OCI-LY3 (cell line): ENCODE measurements at regions not wholly inside any gene's neighbourhood (a gene's known extent, or its start where the extent isn't known, plus 50 kb on each side); places are given as distances from the start of the nearest gene placed in this dataset.

Experiments
- H2AFZ ChIP-seq: fragments of 200-600, 300-600 bp; shearing (Covaris generic); 2 replicates; pipeline ENCODE4 v1.6.0; 2014; ENCODE audit warnings: antibody characterized with exemption, low read depth, low read length
- H3K27ac ChIP-seq: fragments of 200-600, 300-600 bp; sonication (generic); 2 replicates; pipeline ENCODE4 v1.5.1; 2014; ENCODE audit warnings: mild to moderate bottlenecking, low read length, moderate library complexity, mixed read lengths
- H3K27me3 ChIP-seq: fragments of 200-600, 300-600 bp; sonication (generic); 2 replicates; pipeline ENCODE4 v1.6.1; 2014; ENCODE audit warnings: low read depth, low read length, mixed read lengths
- H3K36me3 ChIP-seq: fragments of 200-600, 300-600 bp; sonication (generic); replicated peaks from 2 replicates; pipeline ENCODE3; 2014; ENCODE audit warnings: low read depth, low read length, mixed read lengths
- H3K4me1 ChIP-seq: fragments of 300-600, 200-600 bp; sonication (generic); 2 replicates; pipeline ENCODE4 v1.6.1; 2014; ENCODE audit warnings: low read length, mixed read lengths
- H3K4me2 ChIP-seq: fragments of 200-600, 300-600 bp; sonication (generic); 2 replicates; pipeline ENCODE4 v1.6.1; 2014; ENCODE audit warnings: low read length, mixed read lengths
- H3K4me3 ChIP-seq: fragments of 300-600, 200-600 bp; sonication (generic); 2 replicates; pipeline ENCODE4 v1.5.1; 2014; ENCODE audit warnings: antibody characterized with exemption, mild to moderate bottlenecking, low read length, moderate library complexity
- H3K79me2 ChIP-seq: fragments of 300-600, 200-600 bp; shearing (Covaris generic); 2 replicates; pipeline ENCODE4 v1.6.1; 2014; ENCODE audit warnings: mild to moderate bottlenecking, low read length, mixed read lengths
- H3K9ac ChIP-seq: fragments of 300-600, 200-600 bp; shearing (Covaris generic); 2 replicates; pipeline ENCODE4 v1.6.0; 2014; ENCODE audit warnings: mild to moderate bottlenecking, low read length, moderate library complexity
- H3K9me3 ChIP-seq: fragments of 200-600, 300-600 bp; shearing (Covaris generic); 2 replicates; pipeline ENCODE4 v1.6.1; 2014; ENCODE audit warnings: low read length, mixed read lengths; ENCODE audit not compliant: insufficient read depth
- H4K20me1 ChIP-seq: fragments of 200-600, 300-600 bp; sonication (generic); 2 replicates; pipeline ENCODE4 v1.6.1; 2016; ENCODE audit warnings: low read length, mixed read lengths; ENCODE audit not compliant: insufficient read depth
- CTCF ChIP-seq: fragments of 200-600, 300-600 bp; sonication (generic); IDR thresholded peaks from 2 replicates; pipeline ENCODE4 v1.5.1; 2014; ENCODE audit warnings: antibody characterized with exemption, low read length, low read depth
- EZH2phosphoT487 ChIP-seq: fragments of 200-600 bp; shearing (Covaris generic); IDR thresholded peaks from 2 replicates; pipeline ENCODE4 v1.6.1; 2018; ENCODE audit warnings: antibody characterized with exemption, mixed run types, low read depth

DNA sequence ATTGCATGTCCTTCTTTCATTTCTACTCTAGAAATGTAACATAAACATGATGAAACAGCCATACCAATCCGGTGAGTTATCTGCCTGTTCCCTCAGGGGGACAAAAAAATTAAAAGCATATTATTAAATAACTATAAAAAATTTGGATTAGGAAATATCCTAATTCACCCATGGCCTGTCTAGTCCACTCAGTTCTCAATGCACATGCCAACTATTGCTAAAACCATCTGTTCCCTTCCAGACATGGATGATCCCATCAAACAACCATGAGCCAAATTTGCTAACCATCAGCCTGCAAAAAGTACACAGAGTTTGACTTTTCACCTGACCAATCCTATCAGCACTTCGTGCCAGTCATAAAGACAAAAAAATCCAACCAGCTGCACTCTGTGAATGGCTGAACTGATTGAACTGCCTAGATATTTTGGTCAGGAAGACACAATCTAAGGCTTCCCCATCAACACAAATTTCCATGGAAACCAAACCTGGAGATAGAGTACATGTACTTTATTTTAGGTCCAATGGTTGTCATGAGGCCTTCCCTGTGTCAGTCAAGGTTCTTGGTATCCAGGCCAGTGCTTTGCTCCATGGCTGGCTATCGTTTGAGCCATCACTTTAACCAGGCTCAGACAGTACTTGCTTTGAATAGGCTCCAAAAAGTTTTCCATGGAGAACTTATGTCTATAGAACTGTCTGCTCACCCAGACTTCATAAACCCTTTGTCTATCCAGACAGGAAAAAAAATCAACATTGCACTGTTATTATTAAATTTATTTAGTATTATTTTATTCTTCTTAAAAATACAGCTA lies 570.8 kb downstream of the LTN1 start:
- no peak overlapping the region for H2AFZ ChIP-seq
- H3K9ac ChIP-seq: no peak overlapping the region
- no peaks in the 10 kb centered on the region for H3K36me3 ChIP-seq
- H3K79me2 ChIP-seq: no peaks in the 10 kb centered on the region
- no peaks in the 10 kb centered on the region for H4K20me1 ChIP-seq
- no peak for TF ChIP-seq CTCF
- no peak for TF ChIP-seq EZH2phosphoT487
- H3K9me3 ChIP-seq: no peaks in the 10 kb centered on the region
- H3K4me1 ChIP-seq: no peaks in the 10 kb centered on the region
- no peak overlapping the region for H3K27ac ChIP-seq
- H3K4me3 ChIP-seq: no peak overlapping the region
- no peak overlapping the region for H3K4me2 ChIP-seq
- H3K27me3 ChIP-seq: no peaks in the 10 kb centered on the region

DNA sequence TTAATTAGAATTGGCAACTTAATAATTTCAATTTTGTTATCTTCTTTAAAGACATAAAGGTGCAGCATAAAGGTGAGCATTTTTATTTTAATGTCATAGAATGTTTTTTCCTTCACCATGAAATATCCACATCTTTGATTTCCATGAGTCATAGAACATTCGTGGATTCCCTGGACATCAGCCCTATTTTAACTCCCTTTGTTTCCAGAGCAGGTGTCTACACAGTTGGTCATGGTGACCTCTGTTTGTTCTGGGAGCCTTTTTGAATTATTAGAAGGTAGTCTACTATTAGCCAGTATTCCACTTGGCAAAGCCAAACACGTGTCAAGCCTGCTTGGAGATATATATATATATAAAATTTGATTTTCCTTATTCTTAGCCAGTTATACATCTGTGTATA lies 572.9 kb downstream of the LTN1 start:
- Histone ChIP-seq H3K4me1 (no peaks in the 10 kb centered on the region), H3K27ac (no peak overlapping the region), H3K27me3 (no peaks in the 10 kb centered on the region), H3K9me3 (no peaks in the 10 kb centered on the region), H3K4me2 (no peak overlapping the region), H4K20me1 (no peaks in the 10 kb centered on the region), H3K4me3 (no peak overlapping the region), H3K9ac (no peak overlapping the region), H2AFZ (no peak overlapping the region), H3K79me2 (no peaks in the 10 kb centered on the region), H3K36me3 (no peaks in the 10 kb centered on the region)
- TF ChIP-seq EZH2phosphoT487: no peak
- no peak for TF ChIP-seq CTCF

DNA sequence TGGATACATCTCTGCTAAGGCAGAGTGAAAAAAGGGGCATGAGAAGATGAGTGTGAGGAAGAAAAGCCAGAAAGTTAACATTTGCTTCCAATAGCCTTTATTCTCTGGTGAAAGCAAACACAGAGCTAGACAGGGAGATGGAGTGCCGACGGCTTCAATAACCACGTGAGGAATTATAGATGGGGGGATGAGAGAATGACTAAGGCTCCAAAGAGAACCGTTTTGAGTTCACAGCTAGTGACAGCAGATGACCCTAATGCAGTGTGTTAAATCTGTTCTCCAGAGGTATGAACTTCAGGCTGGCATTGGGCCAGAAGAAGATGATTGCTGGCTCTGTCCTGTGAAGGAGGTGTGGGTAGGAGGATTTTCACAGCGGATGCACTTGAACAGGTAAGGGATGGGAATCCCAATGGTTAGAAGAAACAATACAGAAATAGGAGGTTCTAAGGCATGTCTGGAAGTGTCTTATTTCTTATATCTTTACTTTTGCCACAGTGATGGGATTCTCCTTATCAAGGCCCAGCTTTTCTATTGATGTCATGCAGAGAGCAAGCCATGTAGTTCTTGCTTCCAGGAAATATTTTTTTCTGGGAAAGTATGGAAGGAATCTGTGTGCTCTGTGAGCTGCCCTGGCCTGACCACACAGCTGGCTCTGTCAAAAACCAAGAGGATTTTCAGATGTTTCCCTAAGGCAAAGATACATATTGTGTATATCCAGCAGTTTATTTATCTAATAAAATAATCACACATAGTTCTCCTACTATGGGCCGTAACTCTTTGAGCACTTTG lies 573.8 kb downstream of the LTN1 start:
- no peak overlapping the region for H2AFZ ChIP-seq
- no peak overlapping the region for H3K27ac ChIP-seq
- H3K9ac ChIP-seq: no peak overlapping the region
- H3K4me2 ChIP-seq: no peak overlapping the region
- no peaks in the 10 kb centered on the region for H3K79me2 ChIP-seq
- no peak for TF ChIP-seq EZH2phosphoT487
- TF ChIP-seq CTCF: no peak
- H3K4me3 ChIP-seq: no peak overlapping the region
- no peaks in the 10 kb centered on the region for H3K4me1 ChIP-seq
- no peaks in the 10 kb centered on the region for H3K27me3 ChIP-seq
- H3K9me3 ChIP-seq: no peaks in the 10 kb centered on the region
- no peaks in the 10 kb centered on the region for H4K20me1 ChIP-seq
- no peaks in the 10 kb centered on the region for H3K36me3 ChIP-seq

DNA sequence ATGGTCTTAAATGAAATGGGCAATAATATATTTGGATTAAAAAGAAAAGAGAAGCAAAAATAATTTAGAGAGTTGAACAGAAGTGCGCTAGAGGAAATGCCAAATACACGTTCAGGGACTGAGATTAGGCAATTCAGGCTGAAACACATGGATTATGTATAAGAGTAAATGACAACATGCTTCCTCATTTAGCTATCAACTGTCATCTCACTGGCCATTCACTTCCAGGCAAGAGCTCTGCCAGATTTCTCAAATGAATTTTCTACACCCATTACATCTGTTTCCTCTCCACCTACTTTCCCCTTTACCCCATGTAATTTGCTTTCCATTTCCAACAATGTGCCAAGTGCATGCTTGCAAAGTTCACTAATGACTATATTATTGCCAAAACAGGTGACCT lies 582.4 kb downstream of the LTN1 start:
- H3K9ac ChIP-seq: no peak overlapping the region
- H3K9me3 ChIP-seq: no peaks in the 10 kb centered on the region
- H3K4me1 ChIP-seq: no peaks in the 10 kb centered on the region
- H3K27ac ChIP-seq: no peak overlapping the region
- no peaks in the 10 kb centered on the region for H4K20me1 ChIP-seq
- no peaks in the 10 kb centered on the region for H3K79me2 ChIP-seq
- TF ChIP-seq CTCF (no peak), EZH2phosphoT487 (no peak)
- H3K4me3 ChIP-seq: no peak overlapping the region
- H3K4me2 ChIP-seq: no peak overlapping the region
- no peak overlapping the region for H2AFZ ChIP-seq
- H3K27me3 ChIP-seq: no peaks in the 10 kb centered on the region
- H3K36me3 ChIP-seq: no peaks in the 10 kb centered on the region
